Tibial nerve (tissue), 4 donors: ENCODE measurements at regions not wholly inside any gene's neighbourhood (a gene's known extent, or its start where the extent isn't known, plus 50 kb on each side); places are given as distances from the start of the nearest gene placed in this dataset.
"Not testable (repeated sequence)": the region's sequence is repeated elsewhere in the genome, so short reads cannot be mapped to it uniquely, and the experiment has no call there.

Experiments
- DNase-seq, 2 donors: peaks; one replicate each; pipeline ENCODE4 v3.0.0-alpha.2; 2019; ENCODE audit warnings: low spot score in 2 of 2
- H3K27ac ChIP-seq, 4 donors: fragments of 200-600 bp; sonication (generic) in 3 of 4; one replicate each; pipeline ENCODE4 v1.5.1; 2017 to 2019; ENCODE audit warnings: mild to moderate bottlenecking in 1 of 4
- H3K27me3 ChIP-seq, 2 donors: fragments of 200-600 bp; sonication (generic) in 1 of 2; one replicate each; pipeline versions ENCODE4 v1.5.1 to v1.6.0; 2017 to 2019
- H3K36me3 ChIP-seq, 3 donors: fragments of 200-600 bp; sonication (generic); one replicate each; pipeline ENCODE4 v1.5.1; 2018 to 2019
- H3K4me1 ChIP-seq, 4 donors: fragments of 200-600 bp; sonication (generic) in 3 of 4; one replicate each; pipeline ENCODE4 v1.5.1; 2017 to 2019
- H3K4me3 ChIP-seq, 4 donors: fragments of 200-600 bp; sonication (generic) in 3 of 4; one replicate each; pipeline ENCODE4 v1.5.1; 2017 to 2019; ENCODE audit warnings: mild to moderate bottlenecking in 1 of 4, moderate library complexity in 1 of 4
- H3K9me3 ChIP-seq, 4 donors: fragments of 200-600 bp; sonication (generic) in 3 of 4; one replicate each; pipeline ENCODE4 v1.5.1; 2017 to 2019
- CTCF ChIP-seq, 5 experiments: fragments of 200-600 bp in 3 of 5; fragments of 450-650 bp in 2 of 5; sonication (generic) in 3 of 5; IDR thresholded peaks; one replicate each; pipeline ENCODE4 v1.5.1; 2016 to 2019; ENCODE audit warnings: antibody characterized with exemption in 5 of 5, mild to moderate bottlenecking in 3 of 5, moderate library complexity in 2 of 5
- EP300 ChIP-seq, 2 donors: sonication (generic); formaldehyde crosslinking; IDR thresholded peaks; one replicate each; pipeline ENCODE4 v1.6.1; 2017; ENCODE audit warnings: antibody characterized with exemption in 2 of 2, mild to moderate bottlenecking in 1 of 2
- POLR2A ChIP-seq, 2 donors: fragments of 450-650 bp; IDR thresholded peaks; one replicate each; pipeline ENCODE4 v1.6.1; 2017; ENCODE audit warnings: antibody characterized with exemption in 2 of 2, mild to moderate bottlenecking in 2 of 2, moderate library complexity in 2 of 2
- WGBS, 2 donors: methylation state at CpG; one replicate each; pipeline ENCODE4 v1.1.5; 2018; 5-methylcytosine and 5-hydroxymethylcytosine counted together

- not testable (repeated sequence) for H3K4me1 ChIP-seq, H3K27ac ChIP-seq, H3K9me3 ChIP-seq, H3K27me3 ChIP-seq, H3K4me3 ChIP-seq, DNase-seq, H3K36me3 ChIP-seq
- WGBS, 2 donors, result 85 to 91% methylated on average over 12 to 32 of the region's 32 CpGs
These were observed 352.5 kb downstream of the KCNJ18 start for GRCh38 chr17:22044706-22045246.

- not testable (repeated sequence) for H3K9me3 ChIP-seq, H3K4me1 ChIP-seq, H3K27ac ChIP-seq, H3K4me3 ChIP-seq, H3K36me3 ChIP-seq, H3K27me3 ChIP-seq, DNase-seq
- WGBS, 2 donors, result 74 to 86% methylated on average over 3 to 4 of the region's 6 CpGs
These were observed 355.2 kb downstream of the KCNJ18 start for GRCh38 chr17:22047521-22047920.

DNA sequence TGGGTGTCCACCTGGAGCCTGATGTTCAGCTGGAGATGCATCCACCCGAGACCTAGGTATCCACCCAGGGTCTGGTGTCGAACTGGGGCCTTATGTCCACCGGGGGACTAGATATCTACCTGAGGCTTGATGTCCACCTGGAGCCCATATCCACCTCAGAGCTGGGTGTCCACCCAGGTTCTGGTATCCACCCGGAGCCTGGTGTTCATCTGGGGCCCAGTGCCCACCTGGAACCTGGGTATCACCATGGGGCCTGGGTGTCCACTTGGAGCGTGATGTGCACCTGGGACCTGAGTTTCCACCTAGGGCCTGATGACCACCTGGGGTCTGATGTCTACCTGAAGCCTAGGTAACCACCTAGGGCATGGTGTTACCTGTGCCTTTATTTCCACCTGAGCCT, 355.9 kb downstream of the KCNJ18 start:
- H3K27me3 ChIP-seq, H3K4me3 ChIP-seq, H3K9me3 ChIP-seq, H3K27ac ChIP-seq, DNase-seq, H3K36me3 ChIP-seq, H3K4me1 ChIP-seq: not testable (repeated sequence)
- WGBS, 2 donors, result 79 to 85% methylated on average over 2 to 5 of the region's 5 CpGs

DNA sequence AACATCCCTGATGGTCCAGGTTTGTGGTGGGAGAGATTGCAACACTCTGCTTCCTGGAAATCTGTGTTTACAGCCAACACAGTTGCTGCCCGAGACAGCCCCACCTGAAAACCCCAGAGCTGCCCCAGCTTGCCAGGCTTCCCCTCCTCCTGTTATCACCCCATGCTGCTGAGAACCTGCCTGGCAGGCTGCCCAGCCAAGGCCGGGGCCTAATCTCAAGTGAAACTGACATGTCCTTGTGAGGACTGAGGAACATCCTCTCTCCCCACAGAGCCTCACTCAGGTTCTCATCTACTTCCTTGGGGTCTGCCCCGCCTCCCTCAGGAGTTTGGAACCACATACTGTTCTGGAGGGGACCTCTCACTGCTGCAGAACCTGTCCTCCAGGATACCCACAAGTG, 358.4 kb downstream of the KCNJ18 start:
- not testable (repeated sequence) for H3K9me3 ChIP-seq, H3K27me3 ChIP-seq, H3K27ac ChIP-seq, H3K4me1 ChIP-seq, DNase-seq, H3K4me3 ChIP-seq, H3K36me3 ChIP-seq
- 33 to 53% methylated on average over 2 of the region's 3 CpGs for WGBS, 2 donors

DNA sequence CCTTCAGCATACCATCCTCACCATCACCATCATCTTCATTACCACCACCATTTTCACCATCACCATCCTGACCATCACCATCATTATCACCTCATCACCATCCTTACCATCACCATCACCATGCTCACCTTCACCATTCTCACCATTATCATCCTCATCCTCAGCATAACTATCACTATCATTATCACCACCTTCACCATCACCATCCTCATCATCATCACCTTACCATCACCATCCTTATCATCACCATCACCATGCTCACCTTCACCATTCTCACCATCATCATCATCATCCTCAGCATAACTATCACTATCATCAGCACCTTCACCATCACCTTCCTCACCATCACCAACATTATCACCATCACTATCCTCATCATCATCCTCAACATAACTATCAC, 360.4 kb downstream of the KCNJ18 start:
- H3K4me1 ChIP-seq, H3K27ac ChIP-seq, H3K27me3 ChIP-seq, H3K9me3 ChIP-seq, H3K36me3 ChIP-seq, DNase-seq, H3K4me3 ChIP-seq: not testable (repeated sequence)

GRCh38 chr17:22056566-22056965, 364.2 kb downstream of the KCNJ18 start:
- not testable (repeated sequence) for DNase-seq, H3K36me3 ChIP-seq
- 50 to 60% methylated on average over 1 of the region's 1 CpG for WGBS, 2 donors

DNA sequence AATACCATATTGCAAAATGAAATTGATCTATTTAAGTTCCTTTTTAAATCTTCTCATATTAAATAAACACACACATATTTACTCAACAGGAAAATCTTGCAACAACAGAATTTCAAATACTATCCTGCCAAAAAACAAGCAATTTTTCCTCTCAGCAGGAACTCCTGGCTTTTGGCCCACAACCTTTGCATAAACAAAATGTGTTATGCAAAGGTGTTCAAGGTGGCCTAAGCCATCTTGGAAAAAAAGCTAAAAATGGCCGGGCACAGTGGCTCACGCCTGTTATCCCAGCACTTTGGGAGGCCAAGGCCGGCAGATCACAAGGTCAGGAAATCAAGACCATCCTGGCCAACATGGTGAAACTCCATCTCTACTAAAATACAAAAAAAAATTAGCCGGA, 383.6 kb downstream of the KCNJ18 start:
- not testable (repeated sequence) for H3K27ac ChIP-seq, H3K9me3 ChIP-seq, DNase-seq, H3K4me1 ChIP-seq, H3K4me3 ChIP-seq, H3K36me3 ChIP-seq, H3K27me3 ChIP-seq
- WGBS, 2 donors, result 81 to 92% methylated on average over 4 of the region's 4 CpGs

More at GRCh38 chr17:22056566-22056965, 364.2 kb downstream of the KCNJ18 start:
- H3K27ac ChIP-seq, H3K4me3 ChIP-seq, H3K27me3 ChIP-seq, H3K9me3 ChIP-seq, H3K4me1 ChIP-seq: not testable (repeated sequence)

GRCh38 chr17:22088589-22088988, 396.3 kb downstream of the KCNJ18 start:
- not testable (repeated sequence) for H3K9me3 ChIP-seq, H3K4me1 ChIP-seq, H3K27me3 ChIP-seq, H3K27ac ChIP-seq, H3K36me3 ChIP-seq, DNase-seq, H3K4me3 ChIP-seq
- 79 to 83% methylated on average over 12 of the region's 12 CpGs for WGBS, 2 donors

DNA sequence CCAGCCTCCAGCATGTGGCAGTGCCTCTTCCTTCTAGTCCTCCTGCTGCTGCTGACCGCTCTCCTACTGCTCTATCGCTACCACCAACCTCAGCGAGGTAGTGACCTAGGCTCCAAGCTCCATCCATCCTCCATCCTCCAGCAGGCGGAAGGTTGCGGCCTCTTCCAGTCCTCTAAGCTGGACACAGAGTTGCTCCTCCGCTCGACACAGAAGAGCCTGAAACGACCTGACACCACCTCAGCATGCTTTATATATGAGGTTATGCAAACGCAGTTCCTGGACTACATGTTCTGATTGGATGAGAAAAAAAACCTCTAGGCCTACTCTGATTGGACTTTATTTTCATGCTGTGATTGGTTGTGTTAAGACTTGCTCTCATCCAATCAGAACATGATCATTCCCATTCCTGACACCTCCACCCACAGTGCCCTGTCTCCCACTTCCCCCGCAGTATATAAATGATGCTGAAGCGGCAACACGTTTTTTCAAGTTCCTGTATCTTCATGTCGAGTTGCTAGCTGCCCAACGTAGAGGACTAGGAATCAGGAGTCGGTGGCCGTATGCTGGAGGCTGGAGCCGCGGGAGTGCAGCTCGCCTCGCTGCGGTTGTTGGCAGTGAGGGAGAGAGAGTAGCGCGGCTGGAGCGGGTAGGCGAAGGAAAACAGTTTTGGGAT, 398.1 kb downstream of the KCNJ18 start:
- no peak for TF ChIP-seq EP300 (IDR thresholded peaks at IDR 0.05)
- no peak for TF ChIP-seq POLR2A (IDR thresholded peaks at IDR 0.05)
- no peak for TF ChIP-seq CTCF (IDR thresholded peaks at IDR 0.05)
- Histone ChIP-seq H3K27ac (no peak overlapping the region), H3K36me3 (no peaks in the 10 kb centered on the region), H3K4me3 (no peak overlapping the region), H3K27me3 (no peaks in the 10 kb centered on the region), H3K9me3 (no peaks in the 10 kb centered on the region), H3K4me1 (no peaks in the 10 kb centered on the region)
- no peak for DNase-seq
- 92% methylated on average over 25 of the region's 25 CpGs for WGBS, 2 donors

DNA sequence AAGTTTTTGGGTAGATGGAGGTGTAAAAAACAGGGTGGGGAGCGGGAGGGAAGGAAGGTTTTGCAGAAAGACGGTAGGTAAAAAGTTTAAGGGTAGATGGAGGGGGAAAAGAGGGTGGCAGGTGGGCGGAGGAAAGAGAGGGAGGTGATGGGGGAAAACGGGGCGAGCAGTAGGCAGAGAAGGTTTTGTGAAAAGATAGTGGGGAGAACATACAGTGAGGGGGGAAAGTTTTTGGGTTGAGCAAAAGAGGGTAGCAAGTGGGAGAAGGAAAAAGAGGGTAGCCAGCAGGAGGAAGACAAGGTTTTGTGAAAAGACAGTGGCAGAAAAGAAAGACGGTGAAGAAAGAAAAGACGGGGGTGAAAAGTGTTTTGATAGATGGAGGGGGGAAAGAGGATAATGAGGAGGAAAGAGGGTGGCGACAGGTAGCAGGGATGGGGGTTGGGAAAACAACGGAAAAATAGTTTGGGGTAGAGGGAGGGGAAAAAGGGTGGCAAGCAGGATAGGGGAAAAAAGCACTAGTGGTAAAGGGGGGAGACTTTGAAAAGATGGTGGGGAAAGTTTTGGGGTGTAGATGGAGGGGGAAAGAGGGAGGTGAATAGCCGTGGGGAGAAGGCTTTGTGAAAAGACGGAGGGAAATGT, 398.8 kb downstream of the KCNJ18 start:
- H3K4me3 ChIP-seq, H3K36me3 ChIP-seq, H3K4me1 ChIP-seq, H3K9me3 ChIP-seq, DNase-seq, H3K27me3 ChIP-seq, H3K27ac ChIP-seq: not testable (repeated sequence)
- WGBS, 2 donors, result 86 to 89% methylated on average over 11 of the region's 11 CpGs

DNA sequence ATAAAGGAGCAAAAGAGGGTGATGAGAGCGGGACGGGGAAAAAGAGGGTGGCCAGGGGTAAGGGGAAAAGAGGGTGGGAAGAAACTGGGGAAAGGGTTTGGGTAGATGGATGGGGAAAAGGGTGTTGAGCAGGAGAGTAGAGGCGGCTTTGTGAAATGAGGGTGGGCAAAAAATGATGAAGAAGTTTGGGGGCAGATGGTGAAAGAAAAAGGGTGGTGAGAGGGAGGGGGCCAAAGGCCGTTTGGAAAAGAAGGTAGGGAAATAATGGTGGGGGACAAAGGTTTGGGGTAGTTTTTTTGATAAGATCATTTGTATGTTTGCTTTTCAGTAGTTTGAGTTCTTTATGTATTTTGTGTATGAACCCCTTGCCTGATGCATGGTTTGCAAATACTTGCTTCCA, 399.5 kb downstream of the KCNJ18 start:
- H3K4me1 ChIP-seq, H3K36me3 ChIP-seq, H3K27me3 ChIP-seq, DNase-seq, H3K4me3 ChIP-seq, H3K9me3 ChIP-seq, H3K27ac ChIP-seq: not testable (repeated sequence)
- 80% methylated on average over 2 to 4 of the region's 4 CpGs for WGBS, 2 donors

DNA sequence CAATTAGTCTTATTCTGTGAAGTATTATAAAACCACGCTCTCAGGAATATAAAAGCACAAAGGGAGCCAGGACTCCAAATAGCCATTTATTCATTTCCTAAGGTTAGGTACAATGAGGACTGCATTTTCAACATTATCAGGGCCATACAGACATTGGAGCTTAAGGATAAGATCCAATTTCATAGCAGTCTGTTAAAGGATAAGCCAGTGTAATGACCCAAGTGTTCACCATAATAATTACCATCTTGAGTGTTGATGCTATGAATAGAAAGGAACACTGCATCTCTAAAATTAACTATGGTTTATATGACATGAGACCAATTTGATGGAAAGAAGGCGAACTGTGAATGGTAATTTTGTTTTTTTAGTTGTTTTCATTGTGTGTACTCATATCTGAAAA, 403.1 kb downstream of the KCNJ18 start:
- WGBS, 2 donors, result 63 to 72% methylated on average over 2 of the region's 2 CpGs
- not testable (repeated sequence) for H3K27ac ChIP-seq, H3K4me3 ChIP-seq, H3K4me1 ChIP-seq, H3K27me3 ChIP-seq, DNase-seq, H3K9me3 ChIP-seq, H3K36me3 ChIP-seq

- not testable (repeated sequence) for H3K27me3 ChIP-seq, H3K9me3 ChIP-seq, DNase-seq, H3K4me1 ChIP-seq, H3K27ac ChIP-seq, H3K36me3 ChIP-seq, H3K4me3 ChIP-seq
These were observed 407.3 kb downstream of the KCNJ18 start for GRCh38 chr17:22099633-22100032.
